Transverse colon (tissue), 3 donors: ENCODE measurements at regions not wholly inside any gene's neighbourhood (a gene's known extent, or its start where the extent isn't known, plus 50 kb on each side); places are given as distances from the start of the nearest gene placed in this dataset.

Experiments used
- EP300 ChIP-seq: sonication (generic); formaldehyde crosslinking; IDR thresholded peaks from one replicate; pipeline ENCODE4 v1.6.1; 2017; ENCODE audit warnings: antibody characterized with exemption, low read depth
- TF ChIP-seq, protein P1 (sequence below), 5 experiments: fragments of 200-600 bp in 3 of 5; fragments of 450-650 bp in 2 of 5; sonication (generic) in 3 of 5; IDR thresholded peaks; 1 replicate in 2 of 5; 2 replicates in 3 of 5; pipeline ENCODE4 v1.5.1; 2016 to 2017; ENCODE audit warnings: antibody characterized with exemption in 5 of 5, inconsistent platforms in 3 of 5, mild to moderate bottlenecking in 2 of 5, moderate library complexity in 1 of 5

DNA sequence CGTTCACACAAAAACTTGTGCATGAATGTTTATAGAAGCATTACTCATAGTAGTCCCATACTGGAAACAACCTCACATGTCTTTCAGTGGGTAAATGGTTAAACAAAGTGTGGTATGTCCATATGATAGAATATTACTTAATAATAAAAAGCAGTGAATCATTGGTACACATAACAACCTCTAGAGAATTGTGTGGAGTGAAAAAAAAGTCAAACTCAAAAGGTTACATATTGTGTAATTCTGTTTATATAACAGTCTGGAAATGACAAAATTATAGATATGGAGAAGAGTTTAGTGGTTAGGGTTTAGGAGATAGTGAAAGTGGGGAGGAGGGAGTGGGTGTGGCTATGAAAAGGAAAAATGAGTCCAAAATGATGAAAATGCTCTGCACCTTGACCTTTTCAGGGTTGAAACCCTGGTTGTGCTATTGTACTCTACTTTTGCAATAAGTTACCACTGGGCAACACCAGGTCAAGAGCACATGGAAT lies 243.4 kb upstream of the DDI1 start:
- TF ChIP-seq, protein P1, sequence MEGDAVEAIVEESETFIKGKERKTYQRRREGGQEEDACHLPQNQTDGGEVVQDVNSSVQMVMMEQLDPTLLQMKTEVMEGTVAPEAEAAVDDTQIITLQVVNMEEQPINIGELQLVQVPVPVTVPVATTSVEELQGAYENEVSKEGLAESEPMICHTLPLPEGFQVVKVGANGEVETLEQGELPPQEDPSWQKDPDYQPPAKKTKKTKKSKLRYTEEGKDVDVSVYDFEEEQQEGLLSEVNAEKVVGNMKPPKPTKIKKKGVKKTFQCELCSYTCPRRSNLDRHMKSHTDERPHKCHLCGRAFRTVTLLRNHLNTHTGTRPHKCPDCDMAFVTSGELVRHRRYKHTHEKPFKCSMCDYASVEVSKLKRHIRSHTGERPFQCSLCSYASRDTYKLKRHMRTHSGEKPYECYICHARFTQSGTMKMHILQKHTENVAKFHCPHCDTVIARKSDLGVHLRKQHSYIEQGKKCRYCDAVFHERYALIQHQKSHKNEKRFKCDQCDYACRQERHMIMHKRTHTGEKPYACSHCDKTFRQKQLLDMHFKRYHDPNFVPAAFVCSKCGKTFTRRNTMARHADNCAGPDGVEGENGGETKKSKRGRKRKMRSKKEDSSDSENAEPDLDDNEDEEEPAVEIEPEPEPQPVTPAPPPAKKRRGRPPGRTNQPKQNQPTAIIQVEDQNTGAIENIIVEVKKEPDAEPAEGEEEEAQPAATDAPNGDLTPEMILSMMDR (IDR thresholded peaks at IDR 0.05) = no peak
- TF ChIP-seq EP300 = no peak
